ENCODE measurements at regions not wholly inside any gene's neighbourhood (a gene's known extent, or its start where the extent isn't known, plus 50 kb on each side); places are given as distances from the start of the nearest gene placed in this dataset.

DNA sequence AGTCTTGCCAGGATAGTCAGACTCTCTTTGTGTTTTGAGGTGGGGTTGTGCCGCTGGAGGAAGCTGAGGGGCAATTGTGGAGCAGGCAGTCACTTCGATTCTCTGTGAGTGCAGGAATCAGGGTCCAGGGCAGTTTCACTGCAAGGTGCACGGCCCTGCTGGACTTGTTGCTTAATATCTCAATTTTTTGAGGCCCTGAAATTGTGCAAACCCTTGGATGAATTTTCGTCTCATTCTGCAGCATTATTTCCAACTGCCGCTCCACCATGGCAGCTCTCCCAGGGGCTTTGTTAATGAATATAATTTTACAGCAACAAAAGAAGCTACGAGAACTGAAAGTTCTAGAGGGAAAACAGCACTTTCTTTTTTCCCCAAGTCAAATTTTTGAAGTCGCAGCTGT is 531.9 kb downstream of the QKI start:
- TF ChIP-seq ASH1L (IDR thresholded peaks at IDR 0.05; ENCODE audit: borderline replicate concordance, low read depth, partially characterized antibody) (no peak), TARDBP (IDR thresholded peaks at IDR 0.05) (no peak), ELF2 (CRISPR knock-in tag; IDR thresholded peaks at IDR 0.05) (no peak), TCFL5 (CRISPR knock-in tag; conservative IDR thresholded peaks at IDR 0.05) (no peak), ILF3 (IDR thresholded peaks at IDR 0.05; ENCODE audit: borderline replicate concordance) (no peak), NR2F6 (CRISPR knock-in tag; IDR thresholded peaks at IDR 0.05) (no peak), FOXJ3 (CRISPR knock-in tag; IDR thresholded peaks at IDR 0.05) (no peak), ZSCAN29 (IDR thresholded peaks at IDR 0.05) (no peak), CBX2 (IDR thresholded peaks at IDR 0.05; ENCODE audit: insufficient read depth, low read length, poor library complexity, severe bottlenecking) (no peak), TAF9B (IDR thresholded peaks at IDR 0.05; ENCODE audit: partially characterized antibody) (no peak), BCOR (IDR thresholded peaks at IDR 0.05) (no peak)
- TF ChIP-seq, protein P1, sequence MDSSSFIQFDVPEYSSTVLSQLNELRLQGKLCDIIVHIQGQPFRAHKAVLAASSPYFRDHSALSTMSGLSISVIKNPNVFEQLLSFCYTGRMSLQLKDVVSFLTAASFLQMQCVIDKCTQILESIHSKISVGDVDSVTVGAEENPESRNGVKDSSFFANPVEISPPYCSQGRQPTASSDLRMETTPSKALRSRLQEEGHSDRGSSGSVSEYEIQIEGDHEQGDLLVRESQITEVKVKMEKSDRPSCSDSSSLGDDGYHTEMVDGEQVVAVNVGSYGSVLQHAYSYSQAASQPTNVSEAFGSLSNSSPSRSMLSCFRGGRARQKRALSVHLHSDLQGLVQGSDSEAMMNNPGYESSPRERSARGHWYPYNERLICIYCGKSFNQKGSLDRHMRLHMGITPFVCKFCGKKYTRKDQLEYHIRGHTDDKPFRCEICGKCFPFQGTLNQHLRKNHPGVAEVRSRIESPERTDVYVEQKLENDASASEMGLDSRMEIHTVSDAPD (CRISPR knock-in tag; IDR thresholded peaks at IDR 0.05): no peak
- TF ChIP-seq, protein P2, sequence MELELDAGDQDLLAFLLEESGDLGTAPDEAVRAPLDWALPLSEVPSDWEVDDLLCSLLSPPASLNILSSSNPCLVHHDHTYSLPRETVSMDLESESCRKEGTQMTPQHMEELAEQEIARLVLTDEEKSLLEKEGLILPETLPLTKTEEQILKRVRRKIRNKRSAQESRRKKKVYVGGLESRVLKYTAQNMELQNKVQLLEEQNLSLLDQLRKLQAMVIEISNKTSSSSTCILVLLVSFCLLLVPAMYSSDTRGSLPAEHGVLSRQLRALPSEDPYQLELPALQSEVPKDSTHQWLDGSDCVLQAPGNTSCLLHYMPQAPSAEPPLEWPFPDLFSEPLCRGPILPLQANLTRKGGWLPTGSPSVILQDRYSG (tag; conservative IDR thresholded peaks at IDR 0.05; ENCODE audit: low read depth): no peak
- TF ChIP-seq, protein P3, sequence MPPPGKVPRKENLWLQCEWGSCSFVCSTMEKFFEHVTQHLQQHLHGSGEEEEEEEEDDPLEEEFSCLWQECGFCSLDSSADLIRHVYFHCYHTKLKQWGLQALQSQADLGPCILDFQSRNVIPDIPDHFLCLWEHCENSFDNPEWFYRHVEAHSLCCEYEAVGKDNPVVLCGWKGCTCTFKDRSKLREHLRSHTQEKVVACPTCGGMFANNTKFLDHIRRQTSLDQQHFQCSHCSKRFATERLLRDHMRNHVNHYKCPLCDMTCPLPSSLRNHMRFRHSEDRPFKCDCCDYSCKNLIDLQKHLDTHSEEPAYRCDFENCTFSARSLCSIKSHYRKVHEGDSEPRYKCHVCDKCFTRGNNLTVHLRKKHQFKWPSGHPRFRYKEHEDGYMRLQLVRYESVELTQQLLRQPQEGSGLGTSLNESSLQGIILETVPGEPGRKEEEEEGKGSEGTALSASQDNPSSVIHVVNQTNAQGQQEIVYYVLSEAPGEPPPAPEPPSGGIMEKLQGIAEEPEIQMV (tag; conservative IDR thresholded peaks at IDR 0.05; ENCODE audit: low read depth): no peak
- no peaks in the 10 kb centered on the region for H3K9me1 ChIP-seq (ENCODE audit: control insufficient read depth, insufficient read depth, low read length)
- no peaks in the 10 kb centered on the region for H3K79me2 ChIP-seq (ENCODE audit: control insufficient read depth, insufficient read depth, low read length)
- intact Hi-C loops (cut with micrococcal nuclease): no loop called here
- no peak overlapping the region for H2AFZ ChIP-seq (ENCODE audit: low read depth, low read length)
- H3K9ac ChIP-seq (ENCODE audit: insufficient read depth in 1 of 2, low read depth in 2 of 2, low read length in 2 of 2): no peak overlapping the region
- no peak for FAIRE-seq
- ATAC-seq: no peak
- no peak overlapping the region for H3K27ac ChIP-seq (ENCODE audit: extremely low read depth, low read depth, low read length)
- DNase-seq (ENCODE audit: extremely low read depth in 1 of 4, low spot score in 3 of 4): no peak
- H3K36me3 ChIP-seq (ENCODE audit: control insufficient read depth, insufficient read depth, low read length): no peaks in the 10 kb centered on the region
- H4K20me1 ChIP-seq (replicated peaks; ENCODE audit: control insufficient read depth, insufficient read depth, low read length): peaks cover 4% of the 10 kb centered on the region; the same call in 1 of the 2 replicates
- H3K9me3 ChIP-seq (replicated peaks; ENCODE audit: control insufficient read depth, insufficient read depth, low read depth, low read length): no peaks in the 10 kb centered on the region
- no peak overlapping the region for H3K4me2 ChIP-seq (ENCODE audit: insufficient read depth, low read length)
- ChIA-PET CTCF (ENCODE audit: low intra/inter-chr PET ratio) (no interaction called here), POLR2A (no interaction called here)
- BruUV-seq (replicated peaks): no TSS peak
- peaks cover 37 to 43% of the 10 kb centered on the region in 2 experiments for H3K27me3 ChIP-seq (ENCODE audit: control insufficient read depth in 2 of 2, insufficient read depth in 2 of 2, low read length in 2 of 2)
- no peaks in the 10 kb centered on the region for H3K4me1 ChIP-seq (replicated peaks in 1 of 2; ENCODE audit: control insufficient read depth in 2 of 2, insufficient read depth in 2 of 2, low read length in 2 of 2)
- WGBS (ENCODE audit: insufficient coverage, low coverage, missing lambda C conversion rate): under 1% methylated on average over 7 of the region's 7 CpGs
- H3K4me3 ChIP-seq: no peak overlapping the region
- in situ Hi-C loops (cut with MboI): no loop called here

Data from K562 (cell line).